CD4-positive, CD25-positive, alpha-beta regulatory T cell (primary cell): ENCODE measurements at regions not wholly inside any gene's neighbourhood (a gene's known extent, or its start where the extent isn't known, plus 50 kb on each side); places are given as distances from the start of the nearest gene placed in this dataset.
"Not testable (repeated sequence)": the region's sequence is repeated elsewhere in the genome, so short reads cannot be mapped to it uniquely, and the experiment has no call there.

Source experiments
- ATAC-seq, 2 donors: fragments of 150-1000 bp; cut with Tn5 transposase; one replicate each; pipeline ENCODE4 v1.10.0; 2021; ENCODE audit warnings: low read depth in 2 of 2, moderate number of reproducible peaks in 2 of 2, moderate library complexity in 1 of 2
- DNase-seq, 3 donors: peaks; one replicate each; pipeline versions ENCODE4 v3.0.0 to v3.0.0-alpha.2; 2012 to 2022; ENCODE audit warnings: mixed read lengths in 1 of 3
- H3K27ac ChIP-seq: one replicate; pipeline ENCODE4 v1.7.0; 2013; ENCODE audit warnings: mild to moderate bottlenecking, low read length; ENCODE audit not compliant: insufficient read depth, poor library complexity, severe bottlenecking
- H3K27me3 ChIP-seq: one replicate; pipeline ENCODE4 v1.7.0; 2013; ENCODE audit warnings: low read length; ENCODE audit not compliant: control insufficient read depth, insufficient read depth
- H3K36me3 ChIP-seq: one replicate; pipeline ENCODE4 v1.7.0; 2013; ENCODE audit warnings: mild to moderate bottlenecking, low read length, moderate library complexity; ENCODE audit not compliant: control insufficient read depth, insufficient read depth
- H3K4me1 ChIP-seq: 2 replicates; pipeline ENCODE4 v1.7.0; 2013; ENCODE audit warnings: mild to moderate bottlenecking, low read length; ENCODE audit not compliant: insufficient read depth, control insufficient read depth, poor library complexity, severe bottlenecking
- H3K4me3 ChIP-seq: one replicate; pipeline ENCODE4 v1.7.0; 2013; ENCODE audit warnings: low read depth, mild to moderate bottlenecking, low read length, moderate library complexity
- H3K9me3 ChIP-seq, 2 experiments: 1 replicate in 1 of 2; 2 replicates in 1 of 2; pipeline ENCODE4 v1.7.0; 2013; ENCODE audit warnings: low read length in 2 of 2, mild to moderate bottlenecking in 1 of 2, moderate library complexity in 1 of 2; ENCODE audit not compliant: control insufficient read depth in 2 of 2
- H3K27ac Mint-ChIP-seq, 3 donors: one replicate each; pipeline ENCODE4 v1.8.0; 2020 to 2022; ENCODE audit warnings: mild to moderate bottlenecking in 3 of 3, mixed read lengths in 3 of 3, moderate library complexity in 2 of 3
- H3K27me3 Mint-ChIP-seq: one replicate; pipeline ENCODE4 v1.8.0; 2022; ENCODE audit warnings: mild to moderate bottlenecking, mixed read lengths
- H3K36me3 Mint-ChIP-seq: one replicate; pipeline ENCODE4 v1.8.0; 2020; ENCODE audit warnings: mixed read lengths
- H3K4me1 Mint-ChIP-seq, 4 donors: one replicate each; pipeline ENCODE4 v1.8.0; 2020 to 2022; ENCODE audit warnings: mixed read lengths in 4 of 4, mild to moderate bottlenecking in 1 of 4
- H3K4me3 Mint-ChIP-seq, 4 donors: one replicate each; pipeline ENCODE4 v1.8.0; 2020 to 2022; ENCODE audit warnings: mild to moderate bottlenecking in 4 of 4, mixed read lengths in 4 of 4, moderate library complexity in 3 of 4
- H3K9me3 Mint-ChIP-seq, 7 donors: one replicate each; pipeline ENCODE4 v1.8.0; 2020 to 2022; ENCODE audit warnings: mixed read lengths in 7 of 7, mild to moderate bottlenecking in 3 of 7, moderate library complexity in 2 of 7

GRCh38 chr3:82132210-82133069, 371.0 kb upstream of the GBE1 start:
- H3K9me3 Mint-ChIP-seq, result no peaks in the 10 kb centered on the region
- Histone ChIP-seq H3K27ac (no peak overlapping the region), H3K4me3 (no peak overlapping the region), H3K36me3 (no peaks in the 10 kb centered on the region), H3K4me1 (no peaks in the 10 kb centered on the region), H3K9me3 (no peaks in the 10 kb centered on the region), H3K27me3 (no peaks in the 10 kb centered on the region)
- no peak overlapping the region for H3K27ac Mint-ChIP-seq
- no peak overlapping the region for H3K4me3 Mint-ChIP-seq
- H3K36me3 Mint-ChIP-seq, result no peaks in the 10 kb centered on the region
- peaks cover 4% of the 10 kb centered on the region for H3K27me3 Mint-ChIP-seq
- no peaks in the 10 kb centered on the region for H3K4me1 Mint-ChIP-seq
- DNase-seq (no peak), ATAC-seq (no peak)

GRCh38 chr3:82130046-82130445, 368.6 kb upstream of the GBE1 start:
- ATAC-seq (no peak), DNase-seq (no peak)
- Mint-ChIP-seq H3K27me3 (peaks cover 4% of the 10 kb centered on the region), H3K4me1 (no peaks in the 10 kb centered on the region), H3K36me3 (no peaks in the 10 kb centered on the region), H3K4me3 (no peak overlapping the region), H3K9me3 (no peaks in the 10 kb centered on the region), H3K27ac (no peak overlapping the region)
- no peaks in the 10 kb centered on the region for H3K27me3 ChIP-seq
- no peaks in the 10 kb centered on the region for H3K36me3 ChIP-seq
- H3K4me3 ChIP-seq, result no peak overlapping the region
- no peaks in the 10 kb centered on the region for H3K9me3 ChIP-seq
- H3K4me1 ChIP-seq, result no peaks in the 10 kb centered on the region
- no peak overlapping the region for H3K27ac ChIP-seq

GRCh38 chr3:82129221-82129801, 367.9 kb upstream of the GBE1 start:
- Histone ChIP-seq H3K4me1 (no peaks in the 10 kb centered on the region), H3K9me3 (no peaks in the 10 kb centered on the region), H3K27me3 (no peaks in the 10 kb centered on the region), H3K36me3 (no peaks in the 10 kb centered on the region), H3K27ac (no peak overlapping the region), H3K4me3 (no peak overlapping the region)
- no peak for ATAC-seq
- no peak for DNase-seq
- Mint-ChIP-seq H3K27ac (no peak overlapping the region), H3K27me3 (peaks cover 4% of the 10 kb centered on the region), H3K36me3 (no peaks in the 10 kb centered on the region), H3K4me3 (no peak overlapping the region), H3K4me1 (no peaks in the 10 kb centered on the region), H3K9me3 (no peaks in the 10 kb centered on the region)

- no peak overlapping the region for H3K4me3 Mint-ChIP-seq
- DNase-seq, result no peak
- no peaks in the 10 kb centered on the region for H3K4me1 ChIP-seq
- no peaks in the 10 kb centered on the region for H3K36me3 ChIP-seq
- no peaks in the 10 kb centered on the region for H3K4me1 Mint-ChIP-seq
- no peaks in the 10 kb centered on the region for H3K36me3 Mint-ChIP-seq
- H3K27me3 ChIP-seq, result no peaks in the 10 kb centered on the region
- no peak overlapping the region for H3K27ac ChIP-seq
- H3K9me3 ChIP-seq, result no peaks in the 10 kb centered on the region
- H3K27me3 Mint-ChIP-seq, result peaks cover 4% of the 10 kb centered on the region
- no peak overlapping the region for H3K4me3 ChIP-seq
- ATAC-seq, result no peak
- H3K9me3 Mint-ChIP-seq, result peaks cover 0 to 3% (median 0%) of the 10 kb centered on the region in 7 donors
- no peak overlapping the region for H3K27ac Mint-ChIP-seq
Observed at GRCh38 chr3:82128271-82128670, 366.8 kb upstream of the GBE1 start.

- peaks cover 0 to 5% (median 0%) of the 10 kb centered on the region in 7 donors for H3K9me3 Mint-ChIP-seq
- H3K27me3 Mint-ChIP-seq, result no peaks in the 10 kb centered on the region
- Histone ChIP-seq H3K4me1 (no peaks in the 10 kb centered on the region), H3K36me3 (no peaks in the 10 kb centered on the region), H3K27me3 (no peaks in the 10 kb centered on the region), H3K4me3 (no peak overlapping the region), H3K9me3 (no peaks in the 10 kb centered on the region), H3K27ac (no peak overlapping the region)
- DNase-seq (no peak), ATAC-seq (no peak)
- H3K36me3 Mint-ChIP-seq, result no peaks in the 10 kb centered on the region
- no peak overlapping the region for H3K4me3 Mint-ChIP-seq
- no peaks in the 10 kb centered on the region for H3K4me1 Mint-ChIP-seq
- H3K27ac Mint-ChIP-seq, result no peak overlapping the region
Observed at GRCh38 chr3:82122554-82123345, 361.3 kb upstream of the GBE1 start.

- DNase-seq, result no peak
- peaks cover 0 to 5% of the 10 kb centered on the region in 2 experiments for H3K9me3 ChIP-seq
- Mint-ChIP-seq H3K27me3 (no peaks in the 10 kb centered on the region), H3K9me3 (peaks cover 4 to 20% (median 14%) of the 10 kb centered on the region in 7 donors), H3K4me3 (no peak overlapping the region), H3K4me1 (no peaks in the 10 kb centered on the region), H3K36me3 (no peaks in the 10 kb centered on the region), H3K27ac (no peak overlapping the region)
- no peaks in the 10 kb centered on the region for H3K4me1 ChIP-seq
- H3K4me3 ChIP-seq, result no peak overlapping the region
- no peaks in the 10 kb centered on the region for H3K27me3 ChIP-seq
- no peaks in the 10 kb centered on the region for H3K36me3 ChIP-seq
- H3K27ac ChIP-seq, result no peak overlapping the region
- ATAC-seq, result no peak
Observed at GRCh38 chr3:82114589-82114988, 353.1 kb upstream of the GBE1 start.

- not testable (repeated sequence) for H3K27me3 Mint-ChIP-seq, H3K36me3 ChIP-seq, H3K4me1 ChIP-seq, H3K27ac ChIP-seq, ATAC-seq, H3K4me3 Mint-ChIP-seq, H3K4me1 Mint-ChIP-seq, DNase-seq, H3K36me3 Mint-ChIP-seq, H3K9me3 ChIP-seq, H3K27ac Mint-ChIP-seq, H3K27me3 ChIP-seq, H3K4me3 ChIP-seq
- H3K9me3 Mint-ChIP-seq, result peaks cover 0 to 19% (median 14%) of the 10 kb centered on the region in 7 donors
Observed at GRCh38 chr3:82110721-82111120, 349.3 kb upstream of the GBE1 start.
